Keratinocyte (primary cell): ENCODE measurements at regions not wholly inside any gene's neighbourhood (a gene's known extent, or its start where the extent isn't known, plus 50 kb on each side); places are given as distances from the start of the nearest gene placed in this dataset.

Experiments
- EZH2 ChIP-seq: IDR thresholded peaks from one replicate; pipeline ENCODE4 v1.6.1; 2012; ENCODE audit warnings: inconsistent platforms, mild to moderate bottlenecking, low read length, moderate library complexity
- TF ChIP-seq, protein P1 (sequence below), 3 experiments: IDR thresholded peaks in 1 of 3; conservative IDR thresholded peaks in 1 of 3; optimal IDR thresholded peaks in 1 of 3; 2 replicates in 2 of 3; 3 replicates in 1 of 3; pipeline versions ENCODE3 to v1.5.1; 2011; ENCODE audit warnings: low read length in 3 of 3, mild to moderate bottlenecking in 3 of 3, moderate library complexity in 2 of 3, control low read depth in 1 of 3, inconsistent platforms in 1 of 3; ENCODE audit not compliant: insufficient read depth in 2 of 3; ENCODE audit errors: extremely low read depth in 1 of 3

DNA sequence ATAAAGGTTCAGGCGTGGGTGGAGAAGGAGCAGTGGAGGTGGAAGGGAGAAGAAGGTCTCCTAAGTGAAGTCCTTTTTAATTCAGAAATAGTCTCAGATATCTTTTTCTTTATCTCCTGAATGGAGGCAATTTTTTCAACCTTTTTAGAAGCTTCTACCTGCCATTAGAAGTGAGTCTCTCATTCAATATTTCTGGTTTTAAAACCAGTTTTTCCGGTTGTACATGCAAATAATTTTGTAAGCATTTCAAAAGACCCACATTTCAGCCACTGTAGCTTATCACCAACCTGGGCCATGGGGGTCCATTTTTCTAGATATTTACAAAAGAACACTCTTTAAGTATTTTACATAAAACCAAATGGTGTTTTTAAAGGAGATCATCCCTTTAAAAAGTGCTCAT, 1280.2 kb downstream of the NCAM2 start:
- TF ChIP-seq, protein P1, sequence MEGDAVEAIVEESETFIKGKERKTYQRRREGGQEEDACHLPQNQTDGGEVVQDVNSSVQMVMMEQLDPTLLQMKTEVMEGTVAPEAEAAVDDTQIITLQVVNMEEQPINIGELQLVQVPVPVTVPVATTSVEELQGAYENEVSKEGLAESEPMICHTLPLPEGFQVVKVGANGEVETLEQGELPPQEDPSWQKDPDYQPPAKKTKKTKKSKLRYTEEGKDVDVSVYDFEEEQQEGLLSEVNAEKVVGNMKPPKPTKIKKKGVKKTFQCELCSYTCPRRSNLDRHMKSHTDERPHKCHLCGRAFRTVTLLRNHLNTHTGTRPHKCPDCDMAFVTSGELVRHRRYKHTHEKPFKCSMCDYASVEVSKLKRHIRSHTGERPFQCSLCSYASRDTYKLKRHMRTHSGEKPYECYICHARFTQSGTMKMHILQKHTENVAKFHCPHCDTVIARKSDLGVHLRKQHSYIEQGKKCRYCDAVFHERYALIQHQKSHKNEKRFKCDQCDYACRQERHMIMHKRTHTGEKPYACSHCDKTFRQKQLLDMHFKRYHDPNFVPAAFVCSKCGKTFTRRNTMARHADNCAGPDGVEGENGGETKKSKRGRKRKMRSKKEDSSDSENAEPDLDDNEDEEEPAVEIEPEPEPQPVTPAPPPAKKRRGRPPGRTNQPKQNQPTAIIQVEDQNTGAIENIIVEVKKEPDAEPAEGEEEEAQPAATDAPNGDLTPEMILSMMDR (optimal IDR thresholded peaks at IDR 0.05 in 1 of 3, IDR thresholded peaks at IDR 0.05 in 1 of 3, conservative IDR thresholded peaks at IDR 0.05 in 1 of 3; ENCODE audit: extremely low read depth in 1 of 3, insufficient read depth in 2 of 3, low read length in 3 of 3), result no peak
- TF ChIP-seq EZH2, result no peak
